Activated naive CD8-positive, alpha-beta T cell treated with anti-CD3 and anti-CD28 coated beads for 36 hours (primary cell): ENCODE measurements at regions not wholly inside any gene's neighbourhood (a gene's known extent, or its start where the extent isn't known, plus 50 kb on each side); places are given as distances from the start of the nearest gene placed in this dataset.
"Not testable (repeated sequence)": the region's sequence is repeated elsewhere in the genome, so short reads cannot be mapped to it uniquely, and the experiment has no call there.

ENCODE experiments used
- DNase-seq: peaks from one replicate; pipeline ENCODE4 v3.0.0; 2021
- H3K27ac Mint-ChIP-seq: one replicate; pipeline ENCODE4 v1.8.0; 2022; ENCODE audit warnings: mild to moderate bottlenecking, moderate library complexity, mixed read lengths
- H3K27me3 Mint-ChIP-seq: one replicate; pipeline ENCODE4 v1.8.0; 2022; ENCODE audit warnings: mild to moderate bottlenecking, mixed read lengths
- H3K36me3 Mint-ChIP-seq: one replicate; pipeline ENCODE4 v1.8.0; 2021; ENCODE audit warnings: mild to moderate bottlenecking, mixed read lengths
- H3K4me1 Mint-ChIP-seq: one replicate; pipeline ENCODE4 v1.8.0; 2021; ENCODE audit warnings: mixed read lengths
- H3K4me3 Mint-ChIP-seq: one replicate; pipeline ENCODE4 v1.8.0; 2022; ENCODE audit warnings: mild to moderate bottlenecking, moderate library complexity, mixed read lengths
- H3K9me3 Mint-ChIP-seq: one replicate; pipeline ENCODE4 v1.8.0; 2022; ENCODE audit warnings: mixed read lengths

DNA sequence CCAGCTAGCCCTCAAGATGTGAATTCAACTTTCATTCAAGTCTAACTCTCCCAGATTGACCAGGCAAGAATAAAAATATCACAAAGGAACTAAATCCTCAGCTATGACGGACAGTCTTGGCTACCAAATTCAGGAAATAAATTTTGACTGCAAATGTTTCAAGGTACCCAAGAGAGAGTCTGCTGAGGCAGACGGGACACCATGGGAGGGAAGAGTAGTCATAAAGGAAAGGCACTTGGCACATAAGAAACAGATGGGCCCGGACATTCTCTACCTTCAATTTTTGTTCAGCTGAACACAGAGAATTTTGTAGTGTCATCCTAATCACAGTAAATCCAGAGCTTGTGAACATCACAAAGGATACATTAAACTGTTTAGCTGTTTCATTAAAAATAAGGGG is 390.0 kb downstream of the DTWD2 start:
- DNase-seq = no peak
- Mint-ChIP-seq H3K4me1 (no peaks in the 10 kb centered on the region), H3K4me3 (no peak overlapping the region), H3K27me3 (no peaks in the 10 kb centered on the region), H3K36me3 (no peaks in the 10 kb centered on the region), H3K9me3 (no peaks in the 10 kb centered on the region), H3K27ac (no peak overlapping the region)

DNA sequence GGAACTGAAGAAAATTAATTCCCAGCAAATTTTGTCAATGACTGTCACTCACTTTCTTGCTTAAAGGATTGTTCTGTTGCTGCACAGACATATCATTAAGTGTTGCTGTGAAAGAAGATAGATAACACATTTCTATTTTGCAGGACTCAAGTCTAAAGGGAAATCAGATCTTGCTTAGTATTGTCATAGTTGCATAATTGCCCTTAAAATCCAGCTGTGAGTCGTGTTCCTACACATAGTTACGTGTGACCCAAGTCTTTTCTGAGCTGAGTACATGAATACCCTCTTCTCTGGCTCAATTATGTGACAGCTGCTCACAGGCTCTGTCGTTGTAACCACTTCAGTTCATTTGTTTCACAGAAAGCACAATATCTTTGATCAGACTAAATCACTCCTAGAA is 390.8 kb downstream of the DTWD2 start:
- H3K36me3 Mint-ChIP-seq = no peaks in the 10 kb centered on the region
- no peaks in the 10 kb centered on the region for H3K9me3 Mint-ChIP-seq
- H3K27me3 Mint-ChIP-seq = no peaks in the 10 kb centered on the region
- no peaks in the 10 kb centered on the region for H3K4me1 Mint-ChIP-seq
- H3K4me3 Mint-ChIP-seq = no peak overlapping the region
- DNase-seq = no peak
- H3K27ac Mint-ChIP-seq = no peak overlapping the region

- H3K36me3 Mint-ChIP-seq = no peaks in the 10 kb centered on the region
- no peaks in the 10 kb centered on the region for H3K9me3 Mint-ChIP-seq
Measured at GRCh38 chr5:118596255-118596654, 392.1 kb downstream of the DTWD2 start.

GRCh38 chr5:118593003-118593328 is 395.4 kb downstream of the DTWD2 start:
- H3K4me1 Mint-ChIP-seq = no peaks in the 10 kb centered on the region
- DNase-seq = no peak
- no peaks in the 10 kb centered on the region for H3K27me3 Mint-ChIP-seq
- no peaks in the 10 kb centered on the region for H3K9me3 Mint-ChIP-seq
- H3K27ac Mint-ChIP-seq = no peak overlapping the region
- H3K36me3 Mint-ChIP-seq = no peaks in the 10 kb centered on the region
- no peak overlapping the region for H3K4me3 Mint-ChIP-seq

More at GRCh38 chr5:118596255-118596654, 392.1 kb downstream of the DTWD2 start:
- H3K27me3 Mint-ChIP-seq = no peaks in the 10 kb centered on the region
- H3K4me1 Mint-ChIP-seq = no peaks in the 10 kb centered on the region
- H3K4me3 Mint-ChIP-seq = no peak overlapping the region
- DNase-seq = no peak
- H3K27ac Mint-ChIP-seq = no peak overlapping the region

GRCh38 chr5:118592229-118593002 is 395.9 kb downstream of the DTWD2 start:
- Mint-ChIP-seq H3K36me3 (no peaks in the 10 kb centered on the region), H3K4me3 (no peak overlapping the region), H3K4me1 (no peaks in the 10 kb centered on the region), H3K27ac (no peak overlapping the region), H3K9me3 (no peaks in the 10 kb centered on the region), H3K27me3 (no peaks in the 10 kb centered on the region)
- no peak for DNase-seq

GRCh38 chr5:118590806-118591205 is 397.5 kb downstream of the DTWD2 start:
- Mint-ChIP-seq H3K9me3 (no peaks in the 10 kb centered on the region), H3K36me3 (no peaks in the 10 kb centered on the region), H3K4me3 (no peak overlapping the region), H3K27ac (no peak overlapping the region), H3K4me1 (no peaks in the 10 kb centered on the region), H3K27me3 (no peaks in the 10 kb centered on the region)
- no peak for DNase-seq

DNA sequence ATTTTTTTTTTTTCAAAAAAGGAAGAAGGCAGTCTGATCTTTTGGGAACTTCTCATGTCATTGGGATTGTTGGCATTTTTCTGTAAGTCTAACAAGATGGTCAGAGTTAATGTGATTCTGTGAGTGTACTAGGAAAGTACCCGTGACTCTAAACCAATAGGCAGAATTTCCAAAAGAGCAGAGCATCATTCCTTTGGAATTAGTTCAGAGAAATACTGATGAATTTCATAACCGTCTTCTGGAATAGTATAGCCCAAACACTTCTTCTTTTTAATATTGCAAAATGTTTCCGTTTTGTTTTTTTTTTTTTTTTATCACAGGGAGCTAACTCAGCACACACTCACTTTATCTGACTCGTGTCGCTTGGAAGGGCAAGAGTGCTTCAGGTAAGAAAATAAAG is 407.4 kb downstream of the DTWD2 start:
- Mint-ChIP-seq H3K9me3 (no peaks in the 10 kb centered on the region), H3K27ac (no peak overlapping the region), H3K4me1 (no peaks in the 10 kb centered on the region), H3K4me3 (no peak overlapping the region), H3K27me3 (no peaks in the 10 kb centered on the region), H3K36me3 (no peaks in the 10 kb centered on the region)
- no peak for DNase-seq

DNA sequence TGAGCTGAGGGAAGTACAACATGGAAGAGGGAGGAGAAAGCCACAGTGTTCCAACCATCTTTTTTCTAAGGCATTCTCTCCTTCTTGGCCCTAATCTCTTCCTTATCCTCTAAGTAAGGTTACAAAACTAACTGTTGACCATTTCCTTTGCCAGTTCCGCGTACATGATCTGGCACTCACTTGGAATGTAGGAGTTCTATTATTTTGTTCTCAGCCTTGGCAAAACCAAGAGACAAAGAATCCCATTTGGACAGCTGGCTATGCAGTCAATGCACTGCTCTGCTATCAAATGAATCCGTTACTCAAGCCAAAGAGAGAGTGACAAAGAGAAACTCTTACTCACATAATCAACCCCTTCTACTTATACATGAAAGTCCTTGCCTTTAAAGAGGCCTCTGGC is 410.3 kb downstream of the DTWD2 start:
- no peak overlapping the region for H3K27ac Mint-ChIP-seq
- no peaks in the 10 kb centered on the region for H3K27me3 Mint-ChIP-seq
- no peaks in the 10 kb centered on the region for H3K9me3 Mint-ChIP-seq
- no peak for DNase-seq
- H3K4me3 Mint-ChIP-seq = no peak overlapping the region
- H3K36me3 Mint-ChIP-seq = no peaks in the 10 kb centered on the region
- H3K4me1 Mint-ChIP-seq = no peaks in the 10 kb centered on the region

- Mint-ChIP-seq H3K36me3 (no peaks in the 10 kb centered on the region), H3K27me3 (no peaks in the 10 kb centered on the region), H3K27ac (no peak overlapping the region), H3K4me3 (no peak overlapping the region), H3K9me3 (no peaks in the 10 kb centered on the region), H3K4me1 (no peaks in the 10 kb centered on the region)
- no peak for DNase-seq
Measured at GRCh38 chr5:118577621-118578020, 410.7 kb downstream of the DTWD2 start.

DNA sequence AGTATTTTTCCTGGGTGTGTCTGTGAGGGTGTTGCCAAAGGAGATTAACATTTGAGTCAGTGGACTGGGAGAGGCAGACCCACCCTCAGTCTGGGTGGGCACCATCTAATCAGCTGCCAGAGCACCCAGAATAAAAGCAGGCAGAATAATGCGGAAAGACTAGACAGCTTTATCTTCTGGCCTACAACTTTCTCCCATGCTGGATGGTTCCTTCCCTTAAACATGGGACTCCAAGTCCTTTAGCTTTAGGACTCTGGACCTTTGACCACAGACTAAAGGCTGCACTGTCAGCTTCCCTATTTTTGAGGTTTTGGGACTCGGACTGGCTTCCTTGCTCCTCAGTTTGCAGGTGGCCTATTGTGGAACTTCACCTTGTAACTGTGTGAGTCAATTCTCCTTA is 418.1 kb downstream of the DTWD2 start:
- DNase-seq, H3K36me3 Mint-ChIP-seq, H3K27ac Mint-ChIP-seq, H3K4me1 Mint-ChIP-seq, H3K4me3 Mint-ChIP-seq, H3K27me3 Mint-ChIP-seq, H3K9me3 Mint-ChIP-seq: not testable (repeated sequence)

- not testable (repeated sequence) for H3K4me1 Mint-ChIP-seq, DNase-seq, H3K9me3 Mint-ChIP-seq, H3K27me3 Mint-ChIP-seq, H3K4me3 Mint-ChIP-seq, H3K27ac Mint-ChIP-seq, H3K36me3 Mint-ChIP-seq
Measured at GRCh38 chr5:118569596-118569995, 418.8 kb downstream of the DTWD2 start.

GRCh38 chr5:118565335-118565971 is 422.9 kb downstream of the DTWD2 start:
- Mint-ChIP-seq H3K27ac (no peak overlapping the region), H3K36me3 (no peaks in the 10 kb centered on the region)

DNA sequence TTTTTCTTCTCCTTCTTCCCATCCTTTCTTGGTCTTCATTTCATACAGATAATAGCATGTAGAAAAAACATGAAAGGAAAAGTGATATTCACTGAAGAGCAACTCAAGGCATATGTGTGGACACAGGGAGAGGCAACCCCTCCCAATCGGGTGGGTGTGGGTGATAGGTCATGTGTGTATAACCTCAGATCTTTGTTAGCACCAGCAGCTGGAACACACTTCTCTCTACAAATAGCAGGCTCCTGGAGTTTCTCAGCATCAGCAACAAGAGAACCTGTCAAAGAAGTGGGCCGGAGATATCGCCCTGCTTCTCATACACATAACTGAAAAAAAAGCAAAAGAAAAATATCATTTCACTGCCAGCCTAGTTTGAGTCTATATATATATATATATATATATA is 426.4 kb downstream of the DTWD2 start:
- no peaks in the 10 kb centered on the region for H3K27me3 Mint-ChIP-seq
- DNase-seq = no peak
- H3K36me3 Mint-ChIP-seq = no peaks in the 10 kb centered on the region
- no peak overlapping the region for H3K4me3 Mint-ChIP-seq
- H3K4me1 Mint-ChIP-seq = no peaks in the 10 kb centered on the region
- no peaks in the 10 kb centered on the region for H3K9me3 Mint-ChIP-seq
- no peak overlapping the region for H3K27ac Mint-ChIP-seq

More at GRCh38 chr5:118565335-118565971, 422.9 kb downstream of the DTWD2 start:
- H3K4me3 Mint-ChIP-seq = no peak overlapping the region
- no peaks in the 10 kb centered on the region for H3K9me3 Mint-ChIP-seq
- DNase-seq = no peak
- H3K27me3 Mint-ChIP-seq = no peaks in the 10 kb centered on the region
- no peaks in the 10 kb centered on the region for H3K4me1 Mint-ChIP-seq

DNA sequence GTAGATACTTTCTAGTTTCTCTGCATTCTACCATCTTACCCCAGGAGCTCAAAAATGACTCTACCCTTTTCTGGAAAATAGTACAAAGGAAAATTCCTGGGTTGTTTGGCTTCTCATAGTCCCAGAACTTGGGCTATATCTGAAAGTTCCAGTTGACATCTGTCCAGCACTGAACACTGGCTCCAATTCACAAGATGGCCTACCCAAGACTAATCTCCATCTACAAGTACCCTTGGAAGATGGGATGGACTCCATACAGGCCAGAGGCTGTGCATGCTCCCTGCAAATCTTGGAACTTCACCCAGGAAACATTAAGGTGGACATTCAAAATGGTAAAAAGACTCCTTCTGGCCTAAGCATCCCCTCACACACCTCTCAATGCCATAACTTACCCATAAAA is 427.1 kb downstream of the DTWD2 start:
- Mint-ChIP-seq H3K27me3 (no peaks in the 10 kb centered on the region), H3K9me3 (no peaks in the 10 kb centered on the region), H3K4me3 (no peak overlapping the region), H3K4me1 (no peaks in the 10 kb centered on the region), H3K36me3 (no peaks in the 10 kb centered on the region), H3K27ac (no peak overlapping the region)
- no peak for DNase-seq

DNA sequence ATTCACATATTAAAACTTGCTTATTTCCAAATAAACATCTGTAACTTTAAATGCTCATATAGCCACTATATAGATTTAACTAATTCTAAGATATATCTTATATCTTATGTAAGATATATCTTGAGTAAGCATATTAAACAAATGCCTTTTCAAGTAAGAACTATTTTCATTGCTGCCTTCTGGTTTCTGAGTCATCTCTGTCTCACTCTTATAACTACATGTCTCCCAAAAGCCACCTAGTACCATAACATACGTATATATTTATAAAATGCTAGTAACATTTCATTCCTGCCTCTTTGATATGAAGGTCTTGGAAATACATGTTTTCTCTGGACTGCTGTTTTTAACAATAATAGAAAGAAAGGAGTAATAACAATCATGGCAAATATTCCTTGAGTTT is 429.5 kb downstream of the DTWD2 start:
- H3K36me3 Mint-ChIP-seq = no peaks in the 10 kb centered on the region
- H3K27ac Mint-ChIP-seq = no peak overlapping the region
- no peaks in the 10 kb centered on the region for H3K4me1 Mint-ChIP-seq

DNA sequence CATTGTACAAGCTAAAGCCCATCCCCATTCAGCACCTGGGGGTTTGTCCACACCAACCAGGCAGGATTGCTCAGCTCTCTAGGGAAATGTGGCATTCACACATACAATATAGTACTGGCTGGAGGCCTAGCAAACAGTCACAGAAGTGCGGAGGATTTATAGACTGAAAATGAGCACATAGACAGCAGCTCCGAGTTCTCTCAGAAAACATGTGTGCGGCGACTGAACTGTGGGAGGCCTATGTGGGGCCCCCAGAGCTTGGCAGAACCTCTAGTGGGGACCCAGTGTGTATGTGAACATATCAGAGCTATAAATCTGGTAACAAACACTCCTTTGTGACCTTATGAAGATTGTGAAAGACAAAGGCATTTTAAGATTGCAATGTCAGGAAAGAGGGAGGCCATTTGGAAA is 431.1 kb downstream of the DTWD2 start:
- DNase-seq = no peak
- Mint-ChIP-seq H3K4me1 (no peaks in the 10 kb centered on the region), H3K27ac (no peak overlapping the region), H3K27me3 (no peaks in the 10 kb centered on the region), H3K9me3 (no peaks in the 10 kb centered on the region), H3K4me3 (no peak overlapping the region), H3K36me3 (no peaks in the 10 kb centered on the region)

More for the DNA sequence above, 429.5 kb downstream of the DTWD2 start:
- no peak for DNase-seq
- Mint-ChIP-seq H3K9me3 (no peaks in the 10 kb centered on the region), H3K4me3 (no peak overlapping the region), H3K27me3 (no peaks in the 10 kb centered on the region)
